H1 (cell line): ENCODE measurements at regions not wholly inside any gene's neighbourhood (a gene's known extent, or its start where the extent isn't known, plus 50 kb on each side); places are given as distances from the start of the nearest gene placed in this dataset.

Experiments used
- ASH2L ChIP-seq: fragments of 200-600, 300-600 bp; sonication (generic); IDR thresholded peaks from one replicate; pipeline ENCODE4 v1.7.1; 2017; ENCODE audit warnings: low read length
- CTCF ChIP-seq, 3 experiments: IDR thresholded peaks; 1 replicate in 2 of 3; 2 replicates in 1 of 3; pipeline versions ENCODE4 v1.5.1 to v1.6.1; 2011; ENCODE audit warnings: low read length in 3 of 3, mild to moderate bottlenecking in 3 of 3, inconsistent platforms in 2 of 3, low read depth in 1 of 3, moderate library complexity in 1 of 3; ENCODE audit not compliant: insufficient read depth in 1 of 3; ENCODE audit errors: control extremely low read depth in 1 of 3
- RFX5 ChIP-seq: IDR thresholded peaks from 2 replicates; pipeline ENCODE4 v1.6.1; 2011; ENCODE audit warnings: low read depth, low read length, improper control_type of control experiment, borderline replicate concordance

GRCh38 chr6:76634695-76635094 lies 562.2 kb upstream of the IMPG1 start:
- no peak for TF ChIP-seq CTCF (IDR thresholded peaks at IDR 0.05; ENCODE audit: control extremely low read depth in 1 of 3, insufficient read depth in 1 of 3, low read depth in 1 of 3, low read length in 3 of 3)
- no peak for TF ChIP-seq RFX5
- TF ChIP-seq ASH2L = no peak
